ENCODE measurements at regions not wholly inside any gene's neighbourhood (a gene's known extent, or its start where the extent isn't known, plus 50 kb on each side); places are given as distances from the start of the nearest gene placed in this dataset.
A peak's percentile ranks its signal among the peaks of the same experiment; 100 is the strongest.

GRCh38 chr5:117504305-117504704 lies 929.7 kb upstream of the SEMA6A start:
- DNase-seq (ENCODE audit: low read depth): peak; percentile 60

GRCh38 chr5:117497601-117498000 lies 923.0 kb upstream of the SEMA6A start:
- DNase-seq (ENCODE audit: low read depth): peak; percentile 74

- peak; percentile 12 for DNase-seq (ENCODE audit: low read depth)
Measured at GRCh38 chr5:117496801-117497200, 922.2 kb upstream of the SEMA6A start.

GRCh38 chr5:117494188-117494587 lies 919.6 kb upstream of the SEMA6A start:
- DNase-seq (ENCODE audit: low read depth): peak; percentile 82

- DNase-seq (ENCODE audit: low read depth): peak; percentile 79
Measured at GRCh38 chr5:117488976-117489500, 914.4 kb upstream of the SEMA6A start.

- DNase-seq (ENCODE audit: low read depth): no peak
Measured at GRCh38 chr5:117487556-117487955, 912.9 kb upstream of the SEMA6A start.

- DNase-seq (ENCODE audit: low read depth): no peak
Measured at GRCh38 chr5:117486879-117487391, 912.3 kb upstream of the SEMA6A start.

- no peak for DNase-seq (ENCODE audit: low read depth)
Measured at GRCh38 chr5:117486261-117486660, 911.6 kb upstream of the SEMA6A start.

GRCh38 chr5:117475919-117476318 lies 901.3 kb upstream of the SEMA6A start:
- no peak for DNase-seq (ENCODE audit: low read depth)

- DNase-seq (ENCODE audit: low read depth): no peak
Measured at GRCh38 chr5:117473165-117473564, 898.5 kb upstream of the SEMA6A start.

- peak; percentile 4 for DNase-seq (ENCODE audit: low read depth)
Measured at GRCh38 chr5:117463881-117464570, 889.4 kb upstream of the SEMA6A start.

- no peak for DNase-seq (ENCODE audit: low read depth)
Measured at GRCh38 chr5:117461966-117462365, 887.3 kb upstream of the SEMA6A start.

GRCh38 chr5:117461403-117461802 lies 886.8 kb upstream of the SEMA6A start:
- no peak for DNase-seq (ENCODE audit: low read depth)

- no peak for DNase-seq (ENCODE audit: low read depth)
Measured at GRCh38 chr5:117457656-117458055, 883.0 kb upstream of the SEMA6A start.

GRCh38 chr5:117456866-117457470 lies 882.3 kb upstream of the SEMA6A start:
- no peak for DNase-seq (ENCODE audit: low read depth)

GRCh38 chr5:117455236-117456233 lies 880.9 kb upstream of the SEMA6A start:
- DNase-seq (ENCODE audit: low read depth): no peak

- no peak for DNase-seq (ENCODE audit: low read depth)
Measured at GRCh38 chr5:117454716-117455212, 880.1 kb upstream of the SEMA6A start.

- DNase-seq (ENCODE audit: low read depth): no peak
Measured at GRCh38 chr5:117436846-117437245, 862.2 kb upstream of the SEMA6A start.

- DNase-seq (ENCODE audit: low read depth): no peak
Measured at GRCh38 chr5:117435203-117435602, 860.6 kb upstream of the SEMA6A start.

GRCh38 chr5:117434254-117434653 lies 859.6 kb upstream of the SEMA6A start:
- DNase-seq (ENCODE audit: low read depth): no peak

GRCh38 chr5:117433818-117434217 lies 859.2 kb upstream of the SEMA6A start:
- no peak for DNase-seq (ENCODE audit: low read depth)

- no peak for DNase-seq (ENCODE audit: low read depth)
Measured at GRCh38 chr5:117431091-117431490, 856.5 kb upstream of the SEMA6A start.

All from fibroblast of gingiva (primary cell).